LNCAP (cell line): ENCODE measurements at regions not wholly inside any gene's neighbourhood (a gene's known extent, or its start where the extent isn't known, plus 50 kb on each side); places are given as distances from the start of the nearest gene placed in this dataset.

Source experiments
- TF ChIP-seq, protein P1 (sequence below): fragments of 450-650 bp; IDR thresholded peaks from 2 replicates; pipeline ENCODE4 v1.5.1; 2017; ENCODE audit warnings: mild to moderate bottlenecking

DNA sequence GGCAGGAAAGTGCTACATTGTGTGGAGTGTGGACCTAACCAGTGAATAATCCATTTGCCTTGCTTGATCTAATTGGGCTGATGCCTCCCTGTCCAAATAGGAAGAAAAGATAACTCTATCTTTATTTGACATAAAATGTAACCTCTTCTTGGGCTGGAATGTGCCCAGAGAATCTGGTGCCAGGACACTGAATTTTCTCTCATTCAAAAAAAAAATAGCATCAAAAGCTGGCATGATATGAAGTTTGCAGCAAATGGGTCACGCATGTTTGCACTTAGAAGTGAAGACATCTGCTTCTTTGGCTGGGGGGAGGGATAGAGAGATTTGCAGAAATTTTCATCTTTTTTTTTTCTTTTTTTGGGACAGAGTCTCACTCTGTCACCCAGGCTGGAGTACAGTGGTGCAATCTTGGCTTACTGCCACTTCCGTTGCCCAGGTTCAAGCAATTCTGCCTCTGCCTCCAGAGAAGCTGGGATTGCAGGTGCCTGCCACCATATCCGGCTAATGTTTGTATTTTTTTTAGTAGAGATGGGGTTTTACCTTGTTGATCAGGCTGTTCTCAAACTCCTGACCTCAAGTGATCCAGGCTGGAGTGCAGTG, 478.2 kb upstream of the EEF2KMT start:
- TF ChIP-seq, protein P1, sequence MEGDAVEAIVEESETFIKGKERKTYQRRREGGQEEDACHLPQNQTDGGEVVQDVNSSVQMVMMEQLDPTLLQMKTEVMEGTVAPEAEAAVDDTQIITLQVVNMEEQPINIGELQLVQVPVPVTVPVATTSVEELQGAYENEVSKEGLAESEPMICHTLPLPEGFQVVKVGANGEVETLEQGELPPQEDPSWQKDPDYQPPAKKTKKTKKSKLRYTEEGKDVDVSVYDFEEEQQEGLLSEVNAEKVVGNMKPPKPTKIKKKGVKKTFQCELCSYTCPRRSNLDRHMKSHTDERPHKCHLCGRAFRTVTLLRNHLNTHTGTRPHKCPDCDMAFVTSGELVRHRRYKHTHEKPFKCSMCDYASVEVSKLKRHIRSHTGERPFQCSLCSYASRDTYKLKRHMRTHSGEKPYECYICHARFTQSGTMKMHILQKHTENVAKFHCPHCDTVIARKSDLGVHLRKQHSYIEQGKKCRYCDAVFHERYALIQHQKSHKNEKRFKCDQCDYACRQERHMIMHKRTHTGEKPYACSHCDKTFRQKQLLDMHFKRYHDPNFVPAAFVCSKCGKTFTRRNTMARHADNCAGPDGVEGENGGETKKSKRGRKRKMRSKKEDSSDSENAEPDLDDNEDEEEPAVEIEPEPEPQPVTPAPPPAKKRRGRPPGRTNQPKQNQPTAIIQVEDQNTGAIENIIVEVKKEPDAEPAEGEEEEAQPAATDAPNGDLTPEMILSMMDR = no peak

DNA sequence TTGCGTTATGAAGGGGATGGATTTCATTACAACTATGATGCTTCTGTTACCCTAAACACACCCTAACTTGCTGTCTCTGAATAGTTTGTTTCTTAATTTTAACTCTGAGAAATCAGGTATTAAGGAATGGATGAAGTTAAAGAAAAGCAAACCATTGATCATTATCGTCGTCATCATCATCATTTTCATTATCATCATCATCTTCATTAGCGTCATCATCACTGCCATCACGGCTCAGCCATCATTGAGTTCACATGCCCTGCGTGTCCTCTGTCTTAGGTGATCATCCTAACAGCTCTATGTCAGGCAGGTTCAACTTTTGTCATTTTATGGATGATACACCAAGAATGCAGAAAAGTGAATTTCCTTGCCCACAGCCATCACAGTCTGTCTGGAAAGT, 477.5 kb upstream of the EEF2KMT start:
- TF ChIP-seq, protein P1 = no peak

DNA sequence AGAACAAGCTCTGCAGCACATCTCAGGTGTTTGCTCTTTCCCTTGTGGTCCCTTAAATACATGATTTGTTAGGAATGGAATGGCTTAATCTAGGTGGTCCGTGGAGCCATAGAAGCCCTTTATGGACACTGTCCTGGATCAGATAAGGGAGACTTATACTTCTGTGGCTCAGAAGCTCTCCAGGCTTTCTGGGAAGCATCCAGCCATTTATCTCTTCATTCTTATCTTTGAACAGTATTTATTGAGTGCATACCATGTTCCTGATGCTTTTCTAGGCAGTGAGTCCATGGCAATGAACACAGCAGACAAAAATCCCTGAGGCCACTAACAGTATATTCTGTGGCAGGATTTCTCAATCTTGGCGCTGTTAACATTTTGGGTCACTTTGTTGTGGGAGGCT, 474.5 kb upstream of the EEF2KMT start:
- TF ChIP-seq, protein P1 = no peak

DNA sequence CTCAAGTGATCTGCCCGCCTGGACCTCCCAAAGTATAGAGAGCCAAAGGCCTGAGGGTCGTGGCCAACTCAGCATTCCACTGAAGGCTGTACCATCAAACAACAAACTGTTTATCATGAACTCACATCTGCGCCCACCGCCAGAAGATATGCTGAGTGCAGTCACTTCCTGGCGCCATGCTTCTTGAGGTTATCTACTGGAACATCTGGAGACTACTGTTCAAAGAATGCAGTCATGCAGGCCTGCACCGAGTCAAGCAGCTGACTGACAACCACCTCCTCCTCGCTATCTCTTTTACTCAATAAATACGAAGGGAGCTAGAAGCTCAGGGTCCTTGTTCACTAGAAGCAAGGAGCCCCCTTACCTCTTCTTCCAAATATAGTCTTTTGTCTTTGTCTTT, 473.9 kb upstream of the EEF2KMT start:
- TF ChIP-seq, protein P1 = no peak

DNA sequence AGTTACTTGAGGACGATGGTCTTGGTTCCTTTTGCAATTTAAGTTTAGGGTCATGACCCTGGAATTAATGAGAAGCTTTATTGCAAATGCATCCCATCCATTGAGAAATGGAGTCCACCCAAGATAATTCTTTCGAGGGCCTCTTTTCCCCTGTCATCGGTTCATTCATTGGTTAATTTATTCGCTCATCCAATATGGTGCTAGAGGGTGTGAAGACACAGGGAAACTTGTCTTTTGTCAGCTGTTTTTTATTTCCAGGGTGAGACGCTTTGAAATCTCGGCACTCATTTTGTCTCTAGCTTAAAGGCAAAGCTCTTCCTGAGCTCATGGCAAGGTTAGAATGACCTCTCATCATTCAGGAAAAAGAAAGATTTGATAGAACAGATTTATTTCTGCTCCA, 464.2 kb upstream of the EEF2KMT start:
- TF ChIP-seq, protein P1 = no peak

DNA sequence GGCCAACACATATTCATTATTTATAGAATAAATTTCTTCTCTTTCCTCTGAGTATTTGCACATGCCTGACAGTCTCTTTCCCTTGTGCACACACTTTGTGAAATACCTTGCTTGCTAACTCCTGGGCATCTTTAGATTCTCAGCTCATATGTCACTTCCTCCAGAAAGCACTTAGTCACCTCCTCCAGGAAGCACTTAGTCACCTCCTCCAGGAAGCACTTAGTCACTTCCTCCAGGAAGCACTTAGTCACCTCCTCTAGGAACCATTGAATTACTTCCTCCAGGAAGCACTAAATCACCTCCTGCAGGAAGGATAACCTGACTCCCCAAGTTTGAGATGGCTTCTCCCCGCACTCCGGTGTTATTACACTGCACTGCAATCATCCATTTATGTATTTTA, 462.5 kb upstream of the EEF2KMT start:
- TF ChIP-seq, protein P1 = no peak

DNA sequence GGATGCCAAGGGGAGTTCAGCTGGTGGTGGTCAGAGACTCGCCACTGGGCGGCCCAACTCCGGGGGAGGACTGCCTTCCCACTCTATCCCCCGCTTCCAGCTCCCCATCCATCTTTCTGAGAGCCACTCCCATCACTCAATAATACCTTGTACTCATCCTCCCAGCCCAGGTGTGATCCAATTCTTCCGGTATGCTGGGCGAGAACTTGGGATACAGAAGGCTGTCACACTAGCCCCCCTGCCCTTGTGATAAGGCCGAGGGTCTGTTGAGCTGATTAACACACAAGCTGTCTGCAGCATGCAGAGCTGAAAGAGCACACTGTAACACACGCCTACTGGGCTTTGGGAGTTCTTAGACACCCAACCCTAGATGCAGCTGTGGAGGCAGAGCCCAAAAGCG, 460.4 kb upstream of the EEF2KMT start:
- TF ChIP-seq, protein P1 = no peak

DNA sequence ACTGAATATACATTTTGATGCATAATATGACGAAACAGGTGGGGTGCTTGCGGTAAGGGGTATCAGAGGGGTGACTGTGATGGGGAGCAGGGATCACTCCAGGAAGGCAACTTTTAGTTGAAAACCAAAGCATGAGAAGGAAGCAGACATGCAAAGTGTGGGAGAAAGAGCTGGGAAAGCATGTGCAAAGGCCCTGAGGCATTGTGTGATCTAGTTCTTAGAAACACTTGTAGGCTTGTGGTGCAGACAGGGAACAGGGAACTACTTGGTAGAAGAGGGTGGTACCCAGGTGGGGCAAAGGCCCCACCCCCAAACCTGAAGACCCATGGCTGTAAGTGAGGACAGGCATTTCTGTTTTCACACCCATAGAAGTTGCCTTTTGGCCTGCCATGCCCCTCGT, 459.9 kb upstream of the EEF2KMT start:
- TF ChIP-seq, protein P1 = no peak
